Uterus (tissue), 2 donors: ENCODE measurements at regions not wholly inside any gene's neighbourhood (a gene's known extent, or its start where the extent isn't known, plus 50 kb on each side); places are given as distances from the start of the nearest gene placed in this dataset.

Experiments used
- POLR2A ChIP-seq, 2 donors: fragments of 450-650 bp; IDR thresholded peaks; one replicate each; pipeline ENCODE4 v1.6.1; 2016; ENCODE audit warnings: antibody characterized with exemption in 2 of 2, mild to moderate bottlenecking in 1 of 2, moderate library complexity in 1 of 2
- TF ChIP-seq, protein P1 (sequence below), 4 experiments: fragments of 200-600 bp in 2 of 4; fragments of 450-650 bp in 2 of 4; sonication (generic) in 2 of 4; IDR thresholded peaks; one replicate each; pipeline ENCODE4 v1.5.1; 2016 to 2019; ENCODE audit warnings: antibody characterized with exemption in 4 of 4, mild to moderate bottlenecking in 2 of 4, moderate library complexity in 1 of 4

DNA sequence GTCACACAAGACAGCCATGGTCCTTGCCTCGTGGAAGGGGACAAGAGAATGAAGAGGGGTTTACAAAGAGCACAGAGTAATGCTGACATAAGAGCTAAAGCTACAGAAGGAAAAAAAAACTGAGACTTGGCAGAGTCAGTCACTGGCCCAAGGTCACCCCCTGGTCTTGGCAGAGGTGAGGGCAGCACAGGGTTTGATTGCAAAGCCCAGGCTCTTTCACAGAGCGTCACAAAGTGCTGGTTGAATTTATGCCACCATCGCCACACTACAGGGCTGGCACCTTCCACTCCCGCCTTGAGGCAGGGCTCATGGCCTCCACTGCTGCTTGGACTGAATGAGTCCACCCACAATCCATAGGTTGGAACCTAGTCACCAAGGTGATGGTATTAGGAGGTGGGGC, 190.2 kb downstream of the INHBB start:
- TF ChIP-seq POLR2A (IDR thresholded peaks at IDR 0.05) = no peak
- TF ChIP-seq, protein P1, sequence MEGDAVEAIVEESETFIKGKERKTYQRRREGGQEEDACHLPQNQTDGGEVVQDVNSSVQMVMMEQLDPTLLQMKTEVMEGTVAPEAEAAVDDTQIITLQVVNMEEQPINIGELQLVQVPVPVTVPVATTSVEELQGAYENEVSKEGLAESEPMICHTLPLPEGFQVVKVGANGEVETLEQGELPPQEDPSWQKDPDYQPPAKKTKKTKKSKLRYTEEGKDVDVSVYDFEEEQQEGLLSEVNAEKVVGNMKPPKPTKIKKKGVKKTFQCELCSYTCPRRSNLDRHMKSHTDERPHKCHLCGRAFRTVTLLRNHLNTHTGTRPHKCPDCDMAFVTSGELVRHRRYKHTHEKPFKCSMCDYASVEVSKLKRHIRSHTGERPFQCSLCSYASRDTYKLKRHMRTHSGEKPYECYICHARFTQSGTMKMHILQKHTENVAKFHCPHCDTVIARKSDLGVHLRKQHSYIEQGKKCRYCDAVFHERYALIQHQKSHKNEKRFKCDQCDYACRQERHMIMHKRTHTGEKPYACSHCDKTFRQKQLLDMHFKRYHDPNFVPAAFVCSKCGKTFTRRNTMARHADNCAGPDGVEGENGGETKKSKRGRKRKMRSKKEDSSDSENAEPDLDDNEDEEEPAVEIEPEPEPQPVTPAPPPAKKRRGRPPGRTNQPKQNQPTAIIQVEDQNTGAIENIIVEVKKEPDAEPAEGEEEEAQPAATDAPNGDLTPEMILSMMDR (IDR thresholded peaks at IDR 0.05) = no peak
